ENCODE measurements at regions not wholly inside any gene's neighbourhood (a gene's known extent, or its start where the extent isn't known, plus 50 kb on each side); places are given as distances from the start of the nearest gene placed in this dataset.

DNA sequence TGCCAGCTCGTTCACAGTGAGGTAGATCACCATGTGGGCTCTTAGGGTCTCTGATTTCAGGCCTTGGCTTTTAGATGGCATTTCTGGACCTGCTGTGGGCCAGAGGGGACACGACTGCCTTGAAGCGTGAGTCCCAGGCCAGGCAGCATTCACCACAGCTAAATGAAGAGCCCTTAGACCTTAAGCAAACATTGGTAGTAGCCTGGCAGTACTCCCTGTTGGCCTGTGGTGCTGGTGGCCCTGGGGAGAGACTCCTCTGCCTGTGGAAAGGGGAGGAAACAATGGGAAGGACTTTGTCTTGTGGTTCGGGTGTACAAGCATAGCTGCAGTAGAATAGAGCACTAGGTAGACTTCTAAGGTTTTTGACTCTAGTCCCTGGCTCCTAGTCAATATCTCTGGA is 456.0 kb upstream of the DCC start:
- TF ChIP-seq NFYB (CRISPR knock-in tag; conservative IDR thresholded peaks at IDR 0.05; ENCODE audit: low read depth) (no peak), ETV6 (CRISPR knock-in tag; IDR thresholded peaks at IDR 0.05) (no peak), ZBTB21 (CRISPR knock-in tag; IDR thresholded peaks at IDR 0.05; ENCODE audit: borderline replicate concordance) (no peak), ELF4 (CRISPR knock-in tag; IDR thresholded peaks at IDR 0.05; ENCODE audit: low read depth) (no peak)
- TF ChIP-seq, protein P1, sequence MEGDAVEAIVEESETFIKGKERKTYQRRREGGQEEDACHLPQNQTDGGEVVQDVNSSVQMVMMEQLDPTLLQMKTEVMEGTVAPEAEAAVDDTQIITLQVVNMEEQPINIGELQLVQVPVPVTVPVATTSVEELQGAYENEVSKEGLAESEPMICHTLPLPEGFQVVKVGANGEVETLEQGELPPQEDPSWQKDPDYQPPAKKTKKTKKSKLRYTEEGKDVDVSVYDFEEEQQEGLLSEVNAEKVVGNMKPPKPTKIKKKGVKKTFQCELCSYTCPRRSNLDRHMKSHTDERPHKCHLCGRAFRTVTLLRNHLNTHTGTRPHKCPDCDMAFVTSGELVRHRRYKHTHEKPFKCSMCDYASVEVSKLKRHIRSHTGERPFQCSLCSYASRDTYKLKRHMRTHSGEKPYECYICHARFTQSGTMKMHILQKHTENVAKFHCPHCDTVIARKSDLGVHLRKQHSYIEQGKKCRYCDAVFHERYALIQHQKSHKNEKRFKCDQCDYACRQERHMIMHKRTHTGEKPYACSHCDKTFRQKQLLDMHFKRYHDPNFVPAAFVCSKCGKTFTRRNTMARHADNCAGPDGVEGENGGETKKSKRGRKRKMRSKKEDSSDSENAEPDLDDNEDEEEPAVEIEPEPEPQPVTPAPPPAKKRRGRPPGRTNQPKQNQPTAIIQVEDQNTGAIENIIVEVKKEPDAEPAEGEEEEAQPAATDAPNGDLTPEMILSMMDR (IDR thresholded peaks at IDR 0.05), result no peak
- TF ChIP-seq, protein P2, sequence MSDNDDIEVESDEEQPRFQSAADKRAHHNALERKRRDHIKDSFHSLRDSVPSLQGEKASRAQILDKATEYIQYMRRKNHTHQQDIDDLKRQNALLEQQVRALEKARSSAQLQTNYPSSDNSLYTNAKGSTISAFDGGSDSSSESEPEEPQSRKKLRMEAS (CRISPR knock-in tag; IDR thresholded peaks at IDR 0.05), result no peak
- TF ChIP-seq, protein P3, sequence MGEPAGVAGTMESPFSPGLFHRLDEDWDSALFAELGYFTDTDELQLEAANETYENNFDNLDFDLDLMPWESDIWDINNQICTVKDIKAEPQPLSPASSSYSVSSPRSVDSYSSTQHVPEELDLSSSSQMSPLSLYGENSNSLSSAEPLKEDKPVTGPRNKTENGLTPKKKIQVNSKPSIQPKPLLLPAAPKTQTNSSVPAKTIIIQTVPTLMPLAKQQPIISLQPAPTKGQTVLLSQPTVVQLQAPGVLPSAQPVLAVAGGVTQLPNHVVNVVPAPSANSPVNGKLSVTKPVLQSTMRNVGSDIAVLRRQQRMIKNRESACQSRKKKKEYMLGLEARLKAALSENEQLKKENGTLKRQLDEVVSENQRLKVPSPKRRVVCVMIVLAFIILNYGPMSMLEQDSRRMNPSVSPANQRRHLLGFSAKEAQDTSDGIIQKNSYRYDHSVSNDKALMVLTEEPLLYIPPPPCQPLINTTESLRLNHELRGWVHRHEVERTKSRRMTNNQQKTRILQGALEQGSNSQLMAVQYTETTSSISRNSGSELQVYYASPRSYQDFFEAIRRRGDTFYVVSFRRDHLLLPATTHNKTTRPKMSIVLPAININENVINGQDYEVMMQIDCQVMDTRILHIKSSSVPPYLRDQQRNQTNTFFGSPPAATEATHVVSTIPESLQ (CRISPR knock-in tag; IDR thresholded peaks at IDR 0.05), result no peak
- TF ChIP-seq, protein P4, sequence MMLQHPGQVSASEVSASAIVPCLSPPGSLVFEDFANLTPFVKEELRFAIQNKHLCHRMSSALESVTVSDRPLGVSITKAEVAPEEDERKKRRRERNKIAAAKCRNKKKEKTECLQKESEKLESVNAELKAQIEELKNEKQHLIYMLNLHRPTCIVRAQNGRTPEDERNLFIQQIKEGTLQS (CRISPR knock-in tag; conservative IDR thresholded peaks at IDR 0.05), result no peak
- TF ChIP-seq, protein P5, sequence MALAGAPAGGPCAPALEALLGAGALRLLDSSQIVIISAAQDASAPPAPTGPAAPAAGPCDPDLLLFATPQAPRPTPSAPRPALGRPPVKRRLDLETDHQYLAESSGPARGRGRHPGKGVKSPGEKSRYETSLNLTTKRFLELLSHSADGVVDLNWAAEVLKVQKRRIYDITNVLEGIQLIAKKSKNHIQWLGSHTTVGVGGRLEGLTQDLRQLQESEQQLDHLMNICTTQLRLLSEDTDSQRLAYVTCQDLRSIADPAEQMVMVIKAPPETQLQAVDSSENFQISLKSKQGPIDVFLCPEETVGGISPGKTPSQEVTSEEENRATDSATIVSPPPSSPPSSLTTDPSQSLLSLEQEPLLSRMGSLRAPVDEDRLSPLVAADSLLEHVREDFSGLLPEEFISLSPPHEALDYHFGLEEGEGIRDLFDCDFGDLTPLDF (CRISPR knock-in tag; IDR thresholded peaks at IDR 0.05), result no peak
